NCI-H2196 (cell line): ENCODE measurements at regions not wholly inside any gene's neighbourhood (a gene's known extent, or its start where the extent isn't known, plus 50 kb on each side); places are given as distances from the start of the nearest gene placed in this dataset.

ENCODE experiments used
- DNase-seq: peaks from one replicate; lab custom pipeline; 2025; ENCODE audit not compliant: unreplicated experiment; lab: John Stamatoyannopoulos, UW

- DNase-seq, result no peak
These were observed 359.1 kb upstream of the SEMA3A start for GRCh38 chr7:84553711-84554110.

DNA sequence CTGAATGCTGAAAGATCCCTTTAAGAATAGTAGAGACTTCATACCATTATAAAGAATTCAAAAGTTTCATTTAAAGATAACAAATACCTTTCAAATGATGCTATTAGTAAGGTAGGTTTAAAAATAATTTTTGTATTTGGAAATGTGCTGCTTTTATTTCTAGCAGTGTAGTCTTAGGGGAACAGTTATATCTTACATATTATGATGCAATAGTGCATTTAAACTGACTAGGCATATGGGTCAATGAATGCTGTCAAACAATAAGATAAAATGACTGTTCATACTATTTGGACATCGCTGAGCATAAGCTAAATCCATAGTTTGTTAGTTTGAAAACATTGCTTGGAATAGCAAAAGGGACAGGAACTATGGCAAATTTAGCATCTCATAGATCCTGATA is 354.8 kb upstream of the SEMA3A start:
- DNase-seq, result no peak

DNA sequence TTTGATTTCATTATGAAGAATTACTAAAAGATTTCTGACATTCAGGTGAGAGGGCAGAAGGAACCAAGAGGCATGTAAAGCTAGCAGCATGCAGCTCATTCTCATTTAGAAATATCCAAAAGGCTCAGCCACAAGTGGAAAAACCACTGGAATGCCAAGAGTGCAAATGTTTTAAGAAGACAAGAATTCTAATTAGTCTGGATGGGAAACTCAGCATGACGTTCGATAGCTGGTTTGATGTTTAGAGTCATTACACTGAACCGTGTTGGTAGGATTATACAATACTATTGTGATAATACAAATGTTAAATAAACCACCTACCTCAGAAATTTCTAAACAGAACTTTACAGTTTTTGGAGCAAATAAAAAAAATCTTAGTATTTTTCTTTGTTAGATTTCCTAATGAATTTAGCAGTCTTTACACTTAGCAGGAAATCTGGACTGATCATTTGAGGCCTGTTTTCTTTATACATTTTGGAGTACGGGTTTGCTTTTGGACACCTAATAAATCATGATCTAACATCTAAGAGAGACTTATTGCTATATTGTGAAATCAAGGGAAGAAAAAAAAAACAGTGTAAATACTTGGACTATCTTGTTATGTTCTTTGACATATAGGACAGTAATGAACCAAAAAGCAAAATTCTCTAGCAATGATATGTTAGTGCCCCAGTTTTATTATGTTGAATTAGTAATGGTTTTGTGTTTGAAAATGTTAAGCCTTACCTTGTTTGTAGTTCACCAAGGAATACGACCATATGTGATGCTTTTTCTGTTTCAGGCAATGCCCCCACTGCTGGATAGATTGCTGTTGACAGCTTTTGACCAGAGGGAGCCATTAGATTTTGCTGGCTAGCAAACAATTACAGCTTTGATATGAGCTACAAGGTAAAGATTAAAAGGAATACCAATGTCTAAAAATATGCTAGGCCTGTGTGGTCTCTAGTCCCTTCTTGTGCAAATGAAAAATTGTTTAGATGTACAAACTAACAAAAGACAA is 354.1 kb upstream of the SEMA3A start:
- no peak for DNase-seq

DNA sequence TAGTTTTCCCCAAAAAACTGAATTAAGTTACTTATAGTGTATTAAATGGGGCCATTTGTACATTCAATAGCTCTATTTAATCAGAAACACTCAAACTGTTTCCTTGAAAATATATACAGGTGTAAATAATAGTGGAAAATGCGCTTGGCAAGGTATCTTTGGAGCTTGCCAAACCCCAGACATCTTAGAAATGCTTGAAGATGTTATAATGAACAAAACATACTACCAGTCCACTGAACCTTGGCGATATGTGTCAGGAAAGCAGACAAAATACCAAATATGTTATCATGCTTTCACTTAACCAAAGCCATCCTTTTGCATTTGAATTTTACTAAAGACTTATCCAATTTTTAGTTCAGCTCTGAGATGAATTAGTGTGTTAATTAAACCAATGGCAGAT is 352.7 kb upstream of the SEMA3A start:
- no peak for DNase-seq

DNA sequence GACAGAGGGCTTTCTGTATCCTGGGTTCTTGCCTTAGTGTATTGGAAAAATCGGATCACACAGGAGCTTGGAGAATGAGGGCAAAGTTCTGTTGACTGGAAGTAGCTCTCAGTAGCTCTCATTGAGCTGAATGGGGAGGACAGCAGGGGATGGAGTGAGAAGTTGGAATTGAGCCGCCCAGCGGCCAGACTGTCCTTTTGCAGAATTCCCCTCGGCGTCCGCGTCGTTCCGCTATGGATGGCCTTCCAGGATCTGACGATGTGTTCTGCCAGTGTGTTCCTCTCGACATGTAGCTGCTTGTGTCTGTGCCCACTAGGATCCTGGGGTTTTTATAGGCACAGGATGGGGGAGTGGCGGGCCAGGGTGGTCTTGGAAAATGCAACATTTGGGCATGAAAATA is 351.8 kb upstream of the SEMA3A start:
- DNase-seq, result no peak

DNA sequence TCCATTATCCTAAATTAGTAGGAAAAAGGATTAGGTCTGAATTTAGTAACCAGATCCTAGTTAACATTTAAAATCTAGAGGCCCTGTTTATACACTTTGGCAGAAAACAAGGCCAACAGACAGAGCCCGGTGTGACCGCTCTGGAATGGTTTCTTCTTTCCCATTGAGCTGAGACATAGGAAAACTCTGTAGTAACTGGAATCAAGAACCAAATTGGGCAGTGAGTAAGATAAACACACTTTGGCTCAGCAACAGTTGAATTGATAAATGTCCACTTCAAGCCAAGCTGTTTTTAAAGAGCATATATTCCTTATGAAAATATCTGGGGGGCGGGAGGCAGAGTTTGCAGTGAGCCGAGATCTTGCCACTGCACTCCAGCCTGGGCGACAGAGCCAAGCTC is 343.7 kb upstream of the SEMA3A start:
- no peak for DNase-seq

DNA sequence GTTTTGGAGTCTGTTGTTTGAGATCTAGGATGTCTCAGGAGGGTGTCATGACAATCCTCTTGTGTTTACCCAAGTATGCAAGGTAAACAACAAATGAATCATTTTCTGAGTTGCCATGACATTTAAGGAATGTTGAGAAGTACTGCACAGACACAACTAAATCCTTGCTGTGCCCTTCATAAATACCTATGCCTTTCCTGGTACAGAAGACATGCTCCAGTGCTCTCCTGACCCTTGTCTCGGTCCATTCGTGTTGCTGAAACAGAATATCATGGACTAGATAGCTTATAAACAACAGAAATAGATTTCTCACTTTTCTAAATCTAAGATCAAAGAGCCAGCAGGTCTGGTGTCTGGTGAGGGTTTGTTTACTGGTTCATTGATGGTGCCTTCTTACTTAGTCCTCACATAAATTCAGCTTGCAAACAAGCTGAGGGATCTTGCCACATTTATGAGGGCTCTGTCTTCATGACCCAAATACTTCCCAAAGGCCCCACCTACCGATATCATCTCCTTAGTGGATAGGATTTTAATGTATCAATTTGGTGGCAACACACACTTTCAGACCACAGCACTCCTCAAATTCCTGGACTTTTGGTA is 341.8 kb upstream of the SEMA3A start:
- DNase-seq, result no peak

DNA sequence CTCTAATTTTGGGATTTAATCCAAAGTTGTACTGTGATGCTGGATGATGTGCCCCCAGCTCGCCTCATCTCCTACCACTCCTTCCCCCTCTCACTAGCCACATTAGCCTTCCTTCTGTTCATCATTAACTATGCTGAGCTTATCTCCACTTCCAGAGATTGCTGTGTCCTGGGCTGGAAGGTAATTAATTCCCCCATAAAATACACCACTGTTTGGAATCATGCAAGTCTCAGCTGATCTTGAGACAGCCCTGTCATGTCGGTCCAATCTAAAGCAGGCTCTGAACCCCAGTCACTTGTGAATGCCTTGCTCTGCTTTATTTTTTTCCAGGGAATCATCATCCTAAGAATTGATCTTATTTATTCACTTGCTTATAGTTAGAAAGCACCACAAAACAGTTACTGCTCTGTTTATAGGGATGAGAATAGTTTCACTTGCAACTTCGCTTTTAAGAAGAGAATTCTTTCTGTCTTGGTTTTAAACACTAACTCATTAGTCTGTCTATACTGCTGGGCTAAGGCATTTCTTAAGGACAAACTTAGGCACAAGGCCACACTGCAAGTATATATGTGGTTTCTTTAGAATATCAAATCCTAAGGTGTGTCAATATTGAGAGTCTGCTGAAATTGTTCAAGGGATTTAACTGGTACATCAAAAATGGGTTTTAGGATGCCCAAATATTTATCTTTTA is 341.1 kb upstream of the SEMA3A start:
- DNase-seq, result no peak

DNA sequence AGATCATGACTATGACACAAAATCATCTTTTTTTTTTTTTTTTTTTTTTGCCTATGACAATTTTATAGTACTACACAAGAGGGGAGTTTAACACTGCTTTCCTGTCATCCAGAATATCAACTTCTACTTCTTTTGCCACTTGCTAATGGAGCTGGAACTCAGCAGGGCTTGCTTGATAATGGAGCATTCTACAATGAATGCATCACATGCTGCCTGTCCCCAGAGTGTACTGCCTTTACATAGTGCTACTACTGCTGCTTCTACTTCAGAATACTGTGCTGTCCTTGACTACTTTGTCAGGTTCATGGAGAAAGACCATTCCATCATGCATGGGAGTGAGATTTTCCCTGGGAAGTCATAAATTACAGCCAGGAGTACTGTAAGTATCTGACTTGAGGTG is 338.6 kb upstream of the SEMA3A start:
- DNase-seq, result no peak

GRCh38 chr7:84532196-84532595 is 337.6 kb upstream of the SEMA3A start:
- no peak for DNase-seq

GRCh38 chr7:84529480-84530205 is 335.1 kb upstream of the SEMA3A start:
- no peak for DNase-seq

- DNase-seq, result no peak
These were observed 334.3 kb upstream of the SEMA3A start for GRCh38 chr7:84528756-84529479.

- no peak for DNase-seq
These were observed 330.4 kb upstream of the SEMA3A start for GRCh38 chr7:84524714-84525694.

DNA sequence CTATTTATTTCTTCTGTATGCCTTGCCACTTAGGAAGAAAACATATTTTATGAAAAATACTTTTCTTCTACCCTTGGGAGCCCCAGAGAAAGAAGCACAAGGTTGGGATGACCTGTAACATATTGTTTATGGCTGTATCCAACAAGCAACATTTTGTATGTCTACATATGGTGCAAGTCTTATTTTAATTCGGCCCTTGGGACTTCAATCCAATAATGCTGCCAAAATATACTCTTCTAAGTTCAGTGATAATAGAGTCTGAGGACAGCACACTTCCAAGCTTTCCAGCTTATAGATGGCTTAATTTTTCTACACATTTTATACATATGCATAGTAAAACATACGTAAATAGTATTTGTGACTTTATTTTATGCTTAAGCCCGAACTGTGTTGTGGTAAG is 318.5 kb upstream of the SEMA3A start:
- DNase-seq, result no peak

- no peak for DNase-seq
These were observed 317.5 kb upstream of the SEMA3A start for GRCh38 chr7:84512055-84512454.

DNA sequence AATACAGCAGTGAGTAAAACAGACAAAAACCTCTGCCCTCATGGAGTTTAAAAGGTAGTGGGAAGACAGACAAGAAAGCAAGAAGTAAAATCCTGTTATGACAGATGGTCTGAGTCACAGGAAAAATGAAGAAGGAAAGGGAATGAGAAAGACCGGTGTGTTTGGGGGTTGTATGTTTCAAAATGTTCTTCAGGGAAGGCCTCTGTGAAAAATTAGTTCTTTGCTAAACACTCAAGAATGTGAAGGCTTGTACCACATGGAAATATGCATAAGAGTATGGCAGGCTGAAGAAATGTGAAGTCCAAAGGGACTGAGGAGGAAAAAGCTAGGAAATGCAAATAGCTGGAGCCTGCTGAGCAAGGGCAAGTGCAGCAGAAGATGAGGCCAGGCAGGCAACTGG is 315.9 kb upstream of the SEMA3A start:
- no peak for DNase-seq

DNA sequence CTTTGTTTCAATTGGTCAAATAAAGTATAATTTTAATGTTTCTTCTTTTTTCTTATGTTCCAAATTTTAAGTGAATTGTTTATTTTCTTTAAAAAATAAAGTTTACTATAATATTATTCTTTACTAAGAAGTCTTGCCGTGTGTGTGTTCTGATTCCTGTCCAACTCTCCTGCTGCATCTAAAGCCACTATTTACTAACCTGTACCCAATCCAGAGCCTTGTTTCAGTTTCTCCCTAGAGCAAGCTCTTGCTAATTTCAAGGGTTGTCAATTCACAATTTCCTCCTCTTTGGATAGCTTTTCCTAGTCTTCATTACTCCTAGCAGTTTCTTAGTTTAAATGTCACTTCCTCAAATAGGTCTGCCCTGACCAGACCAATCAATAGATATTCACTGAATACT is 314.9 kb upstream of the SEMA3A start:
- DNase-seq, result no peak

GRCh38 chr7:84508606-84509005 is 314.0 kb upstream of the SEMA3A start:
- DNase-seq, result no peak

DNA sequence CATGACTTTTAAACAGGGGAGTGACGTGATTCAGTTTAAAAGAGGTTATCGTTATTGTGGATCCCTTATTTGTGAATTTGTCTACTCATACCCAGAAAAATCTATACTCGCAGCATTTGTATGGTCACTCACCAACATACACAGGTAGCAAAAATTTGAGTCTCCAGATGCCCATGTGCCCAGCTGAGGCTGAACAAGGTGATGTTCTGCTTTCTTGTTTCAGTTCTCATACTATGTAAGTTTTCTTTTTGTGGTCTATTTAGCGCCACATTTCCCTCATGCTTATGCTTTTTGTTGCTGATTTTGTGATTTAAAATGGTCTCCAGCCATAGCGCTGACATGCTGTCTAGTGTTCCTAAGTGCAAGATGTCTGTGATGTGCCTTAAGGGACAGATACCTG is 312.9 kb upstream of the SEMA3A start:
- DNase-seq, result no peak
